Progenitor cell of endocrine pancreas (in vitro differentiated cells): ENCODE measurements at regions not wholly inside any gene's neighbourhood (a gene's known extent, or its start where the extent isn't known, plus 50 kb on each side); places are given as distances from the start of the nearest gene placed in this dataset.

Experiments used
- DNase-seq: peaks from one replicate; pipeline ENCODE4 v3.0.0; 2021; ENCODE audit warnings: low spot score; ENCODE audit not compliant: unreplicated experiment
- H3K27ac Mint-ChIP-seq: 2 replicates; pipeline ENCODE4 v1.8.0; 2021; ENCODE audit warnings: mild to moderate bottlenecking, moderate library complexity, mixed read lengths
- H3K27me3 Mint-ChIP-seq: 2 replicates; pipeline ENCODE4 v1.8.0; 2021; ENCODE audit warnings: mixed read lengths
- H3K36me3 Mint-ChIP-seq: 2 replicates; pipeline ENCODE4 v1.8.0; 2022; ENCODE audit warnings: mixed read lengths; ENCODE audit not compliant: insufficient read depth
- H3K4me1 Mint-ChIP-seq: 2 replicates; pipeline ENCODE4 v1.8.0; 2021; ENCODE audit warnings: low read depth, mixed read lengths
- H3K4me3 Mint-ChIP-seq: 2 replicates; pipeline ENCODE4 v1.8.0; 2021; ENCODE audit warnings: low read depth, mild to moderate bottlenecking, moderate library complexity, mixed read lengths
- H3K9me3 Mint-ChIP-seq: 2 replicates; pipeline ENCODE4 v1.8.0; 2021; ENCODE audit warnings: low read depth, mixed read lengths
- TF ChIP-seq, protein P1 (sequence below): fragments of 200-600 bp; sonication (generic); IDR thresholded peaks from one replicate; pipeline ENCODE4 v1.5.0; 2021; ENCODE audit warnings: antibody characterized with exemption, mild to moderate bottlenecking; ENCODE audit not compliant: unreplicated experiment

DNA sequence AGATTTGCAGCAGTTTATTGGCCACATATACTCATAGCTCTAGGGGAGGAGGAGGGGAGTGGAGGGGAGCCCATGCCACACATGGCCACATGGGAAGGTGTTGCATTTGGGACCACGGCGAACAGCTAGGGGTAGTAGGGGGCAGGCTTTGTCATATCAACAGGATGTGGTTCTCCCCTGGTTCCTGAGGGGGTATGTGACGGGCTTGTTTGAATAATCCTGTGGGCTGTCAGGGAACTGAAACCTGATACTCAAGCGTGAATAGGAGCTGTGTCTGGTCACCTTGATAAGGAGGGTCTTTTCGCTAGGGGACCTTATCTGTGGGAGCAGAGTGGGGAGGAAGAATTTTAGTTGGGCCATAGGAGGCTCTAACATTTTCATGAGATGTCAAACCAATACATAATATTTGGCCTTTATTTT lies 264.7 kb downstream of the CTH start:
- TF ChIP-seq, protein P1, sequence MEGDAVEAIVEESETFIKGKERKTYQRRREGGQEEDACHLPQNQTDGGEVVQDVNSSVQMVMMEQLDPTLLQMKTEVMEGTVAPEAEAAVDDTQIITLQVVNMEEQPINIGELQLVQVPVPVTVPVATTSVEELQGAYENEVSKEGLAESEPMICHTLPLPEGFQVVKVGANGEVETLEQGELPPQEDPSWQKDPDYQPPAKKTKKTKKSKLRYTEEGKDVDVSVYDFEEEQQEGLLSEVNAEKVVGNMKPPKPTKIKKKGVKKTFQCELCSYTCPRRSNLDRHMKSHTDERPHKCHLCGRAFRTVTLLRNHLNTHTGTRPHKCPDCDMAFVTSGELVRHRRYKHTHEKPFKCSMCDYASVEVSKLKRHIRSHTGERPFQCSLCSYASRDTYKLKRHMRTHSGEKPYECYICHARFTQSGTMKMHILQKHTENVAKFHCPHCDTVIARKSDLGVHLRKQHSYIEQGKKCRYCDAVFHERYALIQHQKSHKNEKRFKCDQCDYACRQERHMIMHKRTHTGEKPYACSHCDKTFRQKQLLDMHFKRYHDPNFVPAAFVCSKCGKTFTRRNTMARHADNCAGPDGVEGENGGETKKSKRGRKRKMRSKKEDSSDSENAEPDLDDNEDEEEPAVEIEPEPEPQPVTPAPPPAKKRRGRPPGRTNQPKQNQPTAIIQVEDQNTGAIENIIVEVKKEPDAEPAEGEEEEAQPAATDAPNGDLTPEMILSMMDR, result no peak
- no peaks in the 10 kb centered on the region for H3K27me3 Mint-ChIP-seq
- no peaks in the 10 kb centered on the region for H3K36me3 Mint-ChIP-seq
- peaks cover 3% of the 10 kb centered on the region for H3K9me3 Mint-ChIP-seq
- DNase-seq, result no peak
- H3K4me1 Mint-ChIP-seq, result peaks cover 19% of the 10 kb centered on the region
- H3K4me3 Mint-ChIP-seq, result no peak overlapping the region
- H3K27ac Mint-ChIP-seq, result peak overlapping the region; percentile 63

DNA sequence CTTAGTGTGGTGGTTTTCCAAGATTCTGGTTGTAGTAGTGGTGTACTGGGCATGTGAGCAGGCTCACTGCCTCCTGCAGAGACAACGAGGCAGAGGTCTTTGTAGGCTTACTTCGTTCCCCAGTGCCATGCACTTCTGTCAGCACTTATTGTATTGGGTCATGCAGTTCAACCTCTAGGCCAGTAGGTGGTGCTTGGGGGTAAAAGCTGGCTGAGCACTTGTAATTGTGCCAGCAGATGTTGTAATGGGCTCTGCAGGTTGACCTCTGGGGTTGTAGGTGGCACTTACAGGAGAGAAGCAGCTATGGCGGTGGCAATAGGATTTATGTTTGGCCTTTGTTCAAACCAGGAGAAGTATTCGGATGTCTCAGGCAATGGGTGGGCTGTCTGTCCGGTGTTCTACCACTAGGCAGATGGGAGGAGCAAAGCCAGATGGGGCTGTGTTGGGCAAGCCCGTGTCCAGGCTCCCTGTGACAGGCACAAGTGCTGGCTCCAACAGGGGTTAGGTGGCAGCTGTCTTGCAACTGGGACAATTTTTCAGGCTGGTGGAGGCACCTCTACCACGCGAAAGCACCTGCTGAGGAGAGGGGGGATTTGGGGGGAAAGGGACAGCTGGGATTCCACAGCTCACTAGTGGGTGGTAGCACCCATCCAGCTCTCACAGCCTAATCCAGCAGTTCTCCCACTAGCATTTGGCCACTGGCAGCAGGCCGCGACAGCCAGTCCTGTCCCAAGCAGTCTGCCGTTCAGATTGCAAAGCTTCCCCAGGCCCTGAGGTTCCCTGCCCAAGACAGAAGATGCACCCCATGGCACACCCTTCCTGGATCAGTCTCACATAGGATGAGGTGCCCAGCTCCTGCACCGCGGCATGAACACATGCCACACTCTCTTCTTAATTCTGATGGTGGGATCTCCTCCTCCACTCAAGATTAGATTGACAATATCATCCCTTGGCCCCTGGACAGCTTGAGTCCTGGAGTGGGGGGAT lies 274.5 kb downstream of the CTH start:
- Mint-ChIP-seq H3K27me3 (peaks cover 2% of the 10 kb centered on the region), H3K4me3 (no peak overlapping the region), H3K27ac (no peak overlapping the region), H3K36me3 (peaks cover 1% of the 10 kb centered on the region), H3K4me1 (peaks cover 9% of the 10 kb centered on the region), H3K9me3 (peaks cover 7% of the 10 kb centered on the region)
- TF ChIP-seq, protein P1, result peak; percentile 64
- no peak for DNase-seq

DNA sequence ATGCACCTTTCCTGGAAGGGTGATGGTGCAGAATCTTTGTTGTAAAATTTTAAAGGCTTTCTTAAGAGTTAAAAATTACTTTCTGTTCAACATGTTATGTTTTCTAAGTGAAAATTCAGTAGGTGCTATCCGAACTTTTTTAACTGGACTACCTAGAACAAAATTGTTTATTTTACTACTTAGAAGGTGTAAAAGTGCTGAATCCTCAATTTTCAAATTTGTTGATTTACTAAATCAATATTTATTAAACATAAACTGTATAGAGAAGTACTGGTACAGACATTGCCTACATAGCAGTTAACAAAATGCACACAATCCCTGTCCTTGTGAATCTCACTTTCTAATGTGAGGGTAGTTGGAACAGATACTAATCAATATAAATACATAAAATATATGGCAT lies 277.5 kb downstream of the CTH start:
- no peak overlapping the region for H3K4me3 Mint-ChIP-seq
- TF ChIP-seq, protein P1, result no peak
- peaks cover 7% of the 10 kb centered on the region for H3K27me3 Mint-ChIP-seq
- peaks cover 9% of the 10 kb centered on the region for H3K4me1 Mint-ChIP-seq
- no peak for DNase-seq
- H3K9me3 Mint-ChIP-seq, result no peaks in the 10 kb centered on the region
- H3K36me3 Mint-ChIP-seq, result no peaks in the 10 kb centered on the region
- no peak overlapping the region for H3K27ac Mint-ChIP-seq

DNA sequence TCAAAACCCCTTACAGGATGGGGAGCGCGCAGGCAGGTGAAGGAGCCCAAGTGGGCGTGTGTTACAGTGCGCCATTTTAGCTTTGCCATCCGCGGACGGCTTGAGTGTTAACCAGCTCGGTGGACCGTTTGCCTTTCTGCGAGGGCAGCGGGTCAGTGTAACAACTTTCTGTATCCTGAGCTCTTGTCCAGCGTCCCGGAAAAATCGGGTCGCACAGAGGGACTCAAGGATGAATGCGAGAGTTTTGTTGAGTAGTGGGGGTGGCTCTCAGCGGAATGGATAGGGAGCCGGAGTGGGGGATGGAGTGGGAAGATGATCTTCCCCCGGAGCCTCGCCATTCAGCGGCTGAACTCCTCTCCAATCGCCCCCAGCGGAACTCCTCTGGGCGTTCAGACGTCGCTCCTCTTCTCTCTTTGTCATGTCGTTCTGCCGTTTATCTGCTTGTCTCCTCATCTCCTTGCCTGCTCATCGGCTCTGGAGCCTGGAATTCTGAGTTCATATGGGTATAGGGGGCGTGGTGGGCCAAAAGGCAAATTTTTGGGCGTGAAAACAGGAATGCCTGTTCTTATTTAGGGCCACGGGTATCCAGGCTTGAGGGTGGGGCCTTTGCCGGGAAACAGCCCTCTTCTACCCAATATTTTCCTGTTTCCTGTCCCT lies 295.4 kb downstream of the CTH start:
- TF ChIP-seq, protein P1, result no peak
- Mint-ChIP-seq H3K27me3 (peaks cover 18% of the 10 kb centered on the region), H3K27ac (peak overlapping the region; percentile 63), H3K4me1 (no peaks in the 10 kb centered on the region), H3K36me3 (no peaks in the 10 kb centered on the region), H3K4me3 (peak overlapping the region; percentile 69), H3K9me3 (no peaks in the 10 kb centered on the region)
- no peak for DNase-seq

DNA sequence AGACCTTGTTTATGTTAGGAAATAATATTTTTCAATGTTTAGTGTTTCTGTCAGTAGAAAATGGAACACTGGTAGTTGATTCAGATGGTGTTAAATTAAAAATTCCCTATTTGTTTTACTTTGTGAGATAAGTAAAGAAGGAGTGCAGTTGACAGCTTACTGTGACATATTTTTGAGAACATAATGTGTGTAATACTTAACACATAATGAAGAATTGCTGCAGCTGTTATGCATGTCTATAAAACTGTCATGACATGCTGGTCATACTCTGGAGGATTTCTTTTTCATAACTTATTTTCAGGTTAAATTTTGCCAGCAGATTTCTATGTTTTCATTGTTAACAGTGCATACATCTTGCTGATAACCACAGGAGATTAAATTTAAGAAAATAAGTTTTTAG lies 296.1 kb downstream of the CTH start:
- no peak overlapping the region for H3K4me3 Mint-ChIP-seq
- no peak for DNase-seq

More for the DNA sequence above, 296.1 kb downstream of the CTH start:
- Mint-ChIP-seq H3K27me3 (peaks cover 18% of the 10 kb centered on the region), H3K4me1 (no peaks in the 10 kb centered on the region), H3K27ac (no peak overlapping the region), H3K36me3 (no peaks in the 10 kb centered on the region), H3K9me3 (no peaks in the 10 kb centered on the region)
- TF ChIP-seq, protein P1, result no peak
